A673 (cell line): ENCODE measurements at regions not wholly inside any gene's neighbourhood (a gene's known extent, or its start where the extent isn't known, plus 50 kb on each side); places are given as distances from the start of the nearest gene placed in this dataset.

Source experiments
- EZH2 ChIP-seq: fragments of 200-600 bp; sonication (generic); IDR thresholded peaks from 2 replicates; pipeline ENCODE4 v1.6.1; 2017; ENCODE audit warnings: borderline replicate concordance, low read depth, mild to moderate bottlenecking, mixed read lengths, antibody characterized with exemption, low read length; ENCODE audit not compliant: poor library complexity, severe bottlenecking
- TF ChIP-seq, protein P1 (sequence below): fragments of 300-800, 200-600 bp; sonication (generic); conservative IDR thresholded peaks from 2 replicates; pipeline ENCODE4 v1.5.1; 2017; ENCODE audit warnings: low read depth, mild to moderate bottlenecking, antibody characterized with exemption, low read length, moderate library complexity, mixed read lengths

DNA sequence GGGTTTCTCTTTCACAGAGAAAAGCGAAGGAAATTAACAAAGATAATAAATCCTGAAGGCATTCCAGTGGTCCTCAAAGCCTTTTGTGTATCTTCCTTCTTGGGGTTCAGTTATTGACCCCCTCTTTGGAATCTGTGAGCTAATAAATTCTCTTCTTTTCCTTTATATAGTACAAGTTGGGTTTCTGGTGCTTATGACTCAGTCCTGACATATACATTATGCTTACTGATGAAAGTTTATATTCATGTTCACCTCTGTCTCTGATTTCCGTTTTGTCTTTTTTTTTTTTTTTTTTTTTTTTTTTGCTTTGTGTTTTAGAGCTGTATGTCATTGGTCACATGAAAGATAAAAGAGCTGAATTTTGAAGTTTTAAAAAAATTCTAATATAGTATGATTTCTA lies 230.7 kb upstream of the RBMS3 start:
- TF ChIP-seq, protein P1, sequence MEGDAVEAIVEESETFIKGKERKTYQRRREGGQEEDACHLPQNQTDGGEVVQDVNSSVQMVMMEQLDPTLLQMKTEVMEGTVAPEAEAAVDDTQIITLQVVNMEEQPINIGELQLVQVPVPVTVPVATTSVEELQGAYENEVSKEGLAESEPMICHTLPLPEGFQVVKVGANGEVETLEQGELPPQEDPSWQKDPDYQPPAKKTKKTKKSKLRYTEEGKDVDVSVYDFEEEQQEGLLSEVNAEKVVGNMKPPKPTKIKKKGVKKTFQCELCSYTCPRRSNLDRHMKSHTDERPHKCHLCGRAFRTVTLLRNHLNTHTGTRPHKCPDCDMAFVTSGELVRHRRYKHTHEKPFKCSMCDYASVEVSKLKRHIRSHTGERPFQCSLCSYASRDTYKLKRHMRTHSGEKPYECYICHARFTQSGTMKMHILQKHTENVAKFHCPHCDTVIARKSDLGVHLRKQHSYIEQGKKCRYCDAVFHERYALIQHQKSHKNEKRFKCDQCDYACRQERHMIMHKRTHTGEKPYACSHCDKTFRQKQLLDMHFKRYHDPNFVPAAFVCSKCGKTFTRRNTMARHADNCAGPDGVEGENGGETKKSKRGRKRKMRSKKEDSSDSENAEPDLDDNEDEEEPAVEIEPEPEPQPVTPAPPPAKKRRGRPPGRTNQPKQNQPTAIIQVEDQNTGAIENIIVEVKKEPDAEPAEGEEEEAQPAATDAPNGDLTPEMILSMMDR = no peak
- no peak for TF ChIP-seq EZH2
